ENCODE measurements at regions not wholly inside any gene's neighbourhood (a gene's known extent, or its start where the extent isn't known, plus 50 kb on each side); places are given as distances from the start of the nearest gene placed in this dataset.

DNA sequence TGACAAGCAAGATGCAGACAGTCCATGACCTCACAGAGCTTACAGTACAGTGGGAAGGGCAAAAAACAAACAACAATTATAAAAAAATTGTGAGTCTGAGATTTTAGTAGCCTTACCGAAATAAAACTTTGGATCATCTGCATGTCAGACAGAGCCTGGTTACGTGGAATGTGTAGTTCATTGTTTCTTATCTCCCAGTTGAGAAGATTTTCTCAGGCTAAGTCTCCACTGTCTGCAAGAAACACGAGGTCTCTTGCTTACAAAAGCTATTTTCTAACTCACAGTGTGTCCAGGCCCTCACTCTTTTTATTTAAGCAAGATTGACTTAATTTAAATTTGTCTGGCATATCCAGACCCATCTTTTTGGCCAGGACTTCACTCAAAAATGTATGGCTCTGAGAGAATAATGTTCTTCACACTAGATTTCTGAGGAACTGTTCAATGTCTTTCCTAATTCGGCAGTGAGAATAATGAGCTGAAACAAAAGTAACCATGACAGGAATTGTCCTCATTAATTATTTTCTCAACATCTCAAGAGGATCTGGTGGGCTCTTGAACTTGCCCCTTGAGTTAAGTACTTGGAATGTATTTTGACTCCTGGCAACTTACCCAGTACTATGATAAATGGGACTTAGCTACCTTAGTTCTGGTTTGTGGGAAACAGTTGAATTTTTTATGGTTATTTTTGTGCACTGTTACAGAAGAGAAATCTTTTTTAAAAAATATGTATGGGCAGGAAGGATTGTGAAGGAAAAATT, 265.1 kb upstream of the COL8A1 start:
- TF ChIP-seq, protein P1, sequence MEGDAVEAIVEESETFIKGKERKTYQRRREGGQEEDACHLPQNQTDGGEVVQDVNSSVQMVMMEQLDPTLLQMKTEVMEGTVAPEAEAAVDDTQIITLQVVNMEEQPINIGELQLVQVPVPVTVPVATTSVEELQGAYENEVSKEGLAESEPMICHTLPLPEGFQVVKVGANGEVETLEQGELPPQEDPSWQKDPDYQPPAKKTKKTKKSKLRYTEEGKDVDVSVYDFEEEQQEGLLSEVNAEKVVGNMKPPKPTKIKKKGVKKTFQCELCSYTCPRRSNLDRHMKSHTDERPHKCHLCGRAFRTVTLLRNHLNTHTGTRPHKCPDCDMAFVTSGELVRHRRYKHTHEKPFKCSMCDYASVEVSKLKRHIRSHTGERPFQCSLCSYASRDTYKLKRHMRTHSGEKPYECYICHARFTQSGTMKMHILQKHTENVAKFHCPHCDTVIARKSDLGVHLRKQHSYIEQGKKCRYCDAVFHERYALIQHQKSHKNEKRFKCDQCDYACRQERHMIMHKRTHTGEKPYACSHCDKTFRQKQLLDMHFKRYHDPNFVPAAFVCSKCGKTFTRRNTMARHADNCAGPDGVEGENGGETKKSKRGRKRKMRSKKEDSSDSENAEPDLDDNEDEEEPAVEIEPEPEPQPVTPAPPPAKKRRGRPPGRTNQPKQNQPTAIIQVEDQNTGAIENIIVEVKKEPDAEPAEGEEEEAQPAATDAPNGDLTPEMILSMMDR (conservative IDR thresholded peaks at IDR 0.05): no peak
- Mint-ChIP-seq H3K9me3 (no peaks in the 10 kb centered on the region), H3K27ac (no peak overlapping the region), H3K36me3 (no peaks in the 10 kb centered on the region), H3K4me1 (ENCODE audit: unreplicated experiment) (no peaks in the 10 kb centered on the region), H3K4me3 (no peak overlapping the region), H3K27me3 (no peaks in the 10 kb centered on the region)
- no peak for DNase-seq (ENCODE audit: extremely low spot score, unreplicated experiment)

DNA sequence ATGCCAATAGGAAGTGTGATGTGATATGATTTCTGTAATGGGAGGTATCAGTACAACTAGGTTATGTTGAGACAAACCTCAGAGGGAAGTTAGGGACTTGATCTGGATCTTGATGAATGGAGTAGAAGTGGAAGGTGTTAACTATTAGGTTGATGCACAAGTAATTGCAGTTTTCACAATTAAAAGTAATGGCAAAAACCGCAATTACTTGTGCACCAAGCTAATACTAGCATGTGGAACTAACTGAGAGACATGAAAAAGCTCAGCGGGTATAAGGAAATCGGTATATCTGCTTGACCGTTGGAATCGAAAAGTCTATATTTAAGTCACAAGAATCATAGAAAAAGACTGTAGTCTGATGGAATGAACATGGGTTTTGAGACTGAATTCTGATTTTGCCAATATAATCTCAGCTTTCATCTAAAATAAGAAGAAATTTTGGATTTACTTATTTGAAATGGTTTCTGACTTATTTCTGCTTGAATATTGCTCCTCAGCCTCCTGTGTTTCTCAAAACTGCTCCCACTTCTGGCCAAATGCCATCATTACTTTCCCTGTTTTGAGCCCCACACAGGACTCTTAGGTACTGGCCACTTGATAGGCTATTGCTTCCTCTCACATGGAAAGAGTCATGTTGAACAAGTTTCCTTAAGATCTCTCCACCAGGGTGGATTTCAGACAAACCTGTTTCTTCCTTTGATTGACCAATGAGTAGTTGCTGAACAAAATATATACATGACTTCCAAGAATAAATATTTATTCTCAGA, 271.5 kb upstream of the COL8A1 start:
- H3K4me3 Mint-ChIP-seq: no peak overlapping the region
- no peaks in the 10 kb centered on the region for H3K4me1 Mint-ChIP-seq (ENCODE audit: unreplicated experiment)
- no peaks in the 10 kb centered on the region for H3K36me3 Mint-ChIP-seq
- no peak overlapping the region for H3K27ac Mint-ChIP-seq
- H3K27me3 Mint-ChIP-seq: peaks cover 2% of the 10 kb centered on the region
- H3K9me3 Mint-ChIP-seq: no peaks in the 10 kb centered on the region
- DNase-seq (ENCODE audit: extremely low spot score, unreplicated experiment): no peak
- TF ChIP-seq, protein P1 (conservative IDR thresholded peaks at IDR 0.05): peak; percentile 32

DNA sequence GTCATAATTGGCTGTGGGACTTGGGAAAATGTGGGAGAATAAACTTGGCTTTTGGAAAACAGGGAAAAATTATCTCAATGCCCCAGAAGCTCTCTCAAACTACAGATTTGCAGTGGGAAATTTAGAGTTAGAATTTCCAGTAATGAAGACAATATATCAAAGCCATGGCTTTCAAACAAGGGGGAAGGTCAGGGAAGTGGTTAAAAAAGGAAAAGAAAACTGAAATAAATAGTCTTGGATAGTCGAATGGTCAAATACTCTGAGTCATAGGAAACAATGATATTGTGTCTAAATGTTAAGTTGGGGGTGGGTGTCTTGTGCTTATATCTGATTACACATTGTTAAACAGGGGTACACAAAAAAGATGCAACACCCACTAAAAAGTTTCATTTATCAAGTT, 272.4 kb upstream of the COL8A1 start:
- Mint-ChIP-seq H3K36me3 (no peaks in the 10 kb centered on the region), H3K4me3 (no peak overlapping the region), H3K4me1 (ENCODE audit: unreplicated experiment) (no peaks in the 10 kb centered on the region), H3K9me3 (no peaks in the 10 kb centered on the region), H3K27me3 (peaks cover 3% of the 10 kb centered on the region), H3K27ac (no peak overlapping the region)
- no peak for DNase-seq (ENCODE audit: extremely low spot score, unreplicated experiment)
- TF ChIP-seq, protein P1 (conservative IDR thresholded peaks at IDR 0.05): no peak

DNA sequence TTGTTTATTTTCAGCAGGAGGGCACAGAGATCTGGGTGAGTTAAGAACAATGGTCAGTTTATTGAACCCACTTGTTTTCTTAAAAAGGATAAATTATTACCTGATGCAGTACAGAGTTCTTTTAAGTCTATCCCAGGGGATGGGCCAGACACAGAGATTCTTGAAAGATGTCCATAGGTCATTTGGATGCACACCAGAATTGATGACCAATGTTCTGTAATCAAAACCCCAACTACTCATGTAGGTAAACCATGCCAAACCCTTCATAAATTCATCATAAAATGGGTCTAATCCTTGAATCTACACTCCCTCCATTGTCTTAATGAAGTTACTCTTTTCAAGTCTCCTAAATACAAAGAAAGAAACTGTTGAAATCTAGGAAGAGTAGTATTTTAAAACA, 273.0 kb upstream of the COL8A1 start:
- TF ChIP-seq, protein P1 (conservative IDR thresholded peaks at IDR 0.05): no peak

DNA sequence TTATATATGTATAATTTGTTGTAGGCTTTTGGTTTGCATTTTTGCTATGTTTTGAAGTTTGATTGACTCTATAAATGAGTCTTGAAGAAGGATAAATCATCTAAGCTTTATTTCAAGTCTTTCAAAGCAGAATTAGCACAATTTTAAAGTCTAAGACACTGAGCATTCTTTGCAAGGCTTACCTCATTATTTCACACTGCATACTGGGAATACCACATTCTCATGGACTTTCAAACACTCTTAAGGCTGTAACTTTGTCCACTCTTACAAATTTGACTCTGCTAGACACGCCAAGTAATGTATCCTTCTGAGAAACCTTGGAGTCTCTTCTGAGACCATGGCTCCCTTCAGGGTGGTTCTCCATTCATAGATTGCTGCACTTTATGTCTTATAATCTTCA, 281.3 kb upstream of the COL8A1 start:
- TF ChIP-seq, protein P1 (conservative IDR thresholded peaks at IDR 0.05): no peak
- H3K9me3 Mint-ChIP-seq: no peaks in the 10 kb centered on the region
- DNase-seq (ENCODE audit: extremely low spot score, unreplicated experiment): no peak
- H3K36me3 Mint-ChIP-seq: no peaks in the 10 kb centered on the region
- no peaks in the 10 kb centered on the region for H3K4me1 Mint-ChIP-seq (ENCODE audit: unreplicated experiment)
- H3K27ac Mint-ChIP-seq: no peak overlapping the region
- H3K27me3 Mint-ChIP-seq: peaks cover 3% of the 10 kb centered on the region
- H3K4me3 Mint-ChIP-seq: no peak overlapping the region

More for the DNA sequence above, 273.0 kb upstream of the COL8A1 start:
- H3K4me3 Mint-ChIP-seq: no peak overlapping the region
- no peaks in the 10 kb centered on the region for H3K4me1 Mint-ChIP-seq (ENCODE audit: unreplicated experiment)
- no peak overlapping the region for H3K27ac Mint-ChIP-seq
- H3K36me3 Mint-ChIP-seq: no peaks in the 10 kb centered on the region
- H3K9me3 Mint-ChIP-seq: no peaks in the 10 kb centered on the region
- H3K27me3 Mint-ChIP-seq: peaks cover 3% of the 10 kb centered on the region
- no peak for DNase-seq (ENCODE audit: extremely low spot score, unreplicated experiment)

Measured in type B pancreatic cell (in vitro differentiated cells).